HepG2 (cell line): ENCODE measurements at regions not wholly inside any gene's neighbourhood (a gene's known extent, or its start where the extent isn't known, plus 50 kb on each side); places are given as distances from the start of the nearest gene placed in this dataset.

Source experiments
- AGO1 ChIP-seq: fragments of 200-400 bp; formaldehyde crosslinking; IDR thresholded peaks from 2 replicates; pipeline ENCODE4 v1.6.1; 2017; ENCODE audit warnings: mild to moderate bottlenecking, low read depth, low read length, moderate library complexity; ENCODE audit not compliant: poor library complexity, severe bottlenecking
- CTCF ChIP-seq: sonication (generic); formaldehyde crosslinking; IDR thresholded peaks from 2 replicates; pipeline ENCODE4 v1.5.0; 2020; ENCODE audit warnings: mild to moderate bottlenecking, missing genetic modification reagents, moderate library complexity
- HOMEZ ChIP-seq: IDR thresholded peaks from 2 replicates; pipeline ENCODE4 v1.6.1; 2016; ENCODE audit warnings: low read depth
- POLR2A ChIP-seq, 2 experiments: IDR thresholded peaks; 2 replicates each; pipeline ENCODE4 v1.6.1; 2011; ENCODE audit warnings: low read depth in 2 of 2, low read length in 2 of 2, mild to moderate bottlenecking in 1 of 2, moderate library complexity in 1 of 2; ENCODE audit not compliant: insufficient read depth in 1 of 2
- ZNF678 ChIP-seq: sonication (generic); formaldehyde crosslinking; IDR thresholded peaks from 2 replicates; pipeline ENCODE4 v1.4.0; 2020; ENCODE audit warnings: mild to moderate bottlenecking, missing genetic modification reagents

- no peak for TF ChIP-seq AGO1
- no peak for TF ChIP-seq CTCF (CRISPR knock-in tag)
- no peak for TF ChIP-seq ZNF678 (CRISPR knock-in tag)
- no peak for TF ChIP-seq HOMEZ (CRISPR knock-in tag)
- no peak for TF ChIP-seq POLR2A (IDR thresholded peaks at IDR 0.05; ENCODE audit: insufficient read depth in 1 of 2, low read depth in 2 of 2, low read length in 2 of 2)
These were observed 463.3 kb downstream of the STK39 start for GRCh38 chr2:167784084-167784425.
